H9 (cell line): ENCODE measurements at regions not wholly inside any gene's neighbourhood (a gene's known extent, or its start where the extent isn't known, plus 50 kb on each side); places are given as distances from the start of the nearest gene placed in this dataset.

Source experiments
- DNase-seq: peaks from one replicate; pipeline ENCODE4 v3.0.0-alpha.2; 2017
- H2AFZ ChIP-seq: one replicate; pipeline ENCODE4 v1.6.1; 2013; ENCODE audit warnings: mild to moderate bottlenecking, low read length, control low read depth, moderate library complexity
- H2AK5ac ChIP-seq: 2 replicates; pipeline ENCODE4 v1.6.1; 2013; ENCODE audit warnings: low read length, control low read depth, mixed read lengths; ENCODE audit not compliant: insufficient read length
- H2BK120ac ChIP-seq: one replicate; pipeline ENCODE4 v1.6.1; 2013; ENCODE audit warnings: low read depth, mild to moderate bottlenecking, low read length, control low read depth, inconsistent platforms; ENCODE audit not compliant: poor library complexity, severe bottlenecking
- H2BK12ac ChIP-seq: 2 replicates; pipeline ENCODE4 v1.6.1; 2013; ENCODE audit warnings: low read length, control low read depth, mixed read lengths, low read depth; ENCODE audit not compliant: insufficient read length
- H2BK15ac ChIP-seq: 2 replicates; pipeline ENCODE4 v1.6.1; 2013; ENCODE audit warnings: low read depth, low read length, control low read depth
- H2BK20ac ChIP-seq: one replicate; pipeline ENCODE4 v1.6.1; 2013; ENCODE audit warnings: low read depth, mild to moderate bottlenecking, low read length, control low read depth, inconsistent platforms; ENCODE audit not compliant: poor library complexity, severe bottlenecking
- H2BK5ac ChIP-seq: 2 replicates; pipeline ENCODE4 v1.6.1; 2013; ENCODE audit warnings: low read length, control low read depth, mixed read lengths; ENCODE audit not compliant: insufficient read length
- H3K14ac ChIP-seq: 2 replicates; pipeline ENCODE4 v1.6.1; 2013; ENCODE audit warnings: low read length, control low read depth; ENCODE audit not compliant: insufficient read depth
- H3K18ac ChIP-seq: 2 replicates; pipeline ENCODE4 v1.6.1; 2013; ENCODE audit warnings: low read depth, mild to moderate bottlenecking, mixed read lengths, low read length, control low read depth; ENCODE audit not compliant: insufficient read length
- H3K23ac ChIP-seq: 2 replicates; pipeline ENCODE4 v1.6.1; 2013; ENCODE audit warnings: low read length, control low read depth, mixed read lengths, low read depth; ENCODE audit not compliant: insufficient read length
- H3K23me2 ChIP-seq: 2 replicates; pipeline ENCODE4 v1.6.1; 2013; ENCODE audit warnings: low read depth, mild to moderate bottlenecking, mixed read lengths, low read length, control low read depth; ENCODE audit not compliant: insufficient read length, poor library complexity, severe bottlenecking
- H3K27ac ChIP-seq: 2 replicates; pipeline ENCODE4 v1.5.1; 2013; ENCODE audit warnings: low read length, control low read depth, mixed read lengths, low read depth; ENCODE audit not compliant: insufficient read length
- H3K27me3 ChIP-seq: 2 replicates; pipeline ENCODE4 v1.6.1; 2013; ENCODE audit warnings: low read length, control low read depth, inconsistent platforms; ENCODE audit not compliant: insufficient read depth
- H3K4ac ChIP-seq: 2 replicates; pipeline ENCODE4 v1.6.1; 2013; ENCODE audit warnings: low read depth, mild to moderate bottlenecking, control low read depth, inconsistent platforms, low read length, moderate library complexity
- H3K4me1 ChIP-seq: 2 replicates; pipeline ENCODE4 v1.6.1; 2013; ENCODE audit warnings: low read length, control low read depth, inconsistent platforms; ENCODE audit not compliant: insufficient read depth
- H3K4me2 ChIP-seq: 2 replicates; pipeline ENCODE4 v1.6.1; 2013; ENCODE audit warnings: low read length, control low read depth, mixed read lengths; ENCODE audit not compliant: insufficient read length, insufficient read depth
- H3K56ac ChIP-seq: 2 replicates; pipeline ENCODE4 v1.6.1; 2013; ENCODE audit warnings: low read depth, mild to moderate bottlenecking, mixed read lengths, low read length, control low read depth; ENCODE audit not compliant: insufficient read length
- H3K79me1 ChIP-seq: 2 replicates; pipeline ENCODE4 v1.6.1; 2013; ENCODE audit warnings: low read depth, mild to moderate bottlenecking, moderate library complexity, low read length, control low read depth, inconsistent platforms; ENCODE audit not compliant: insufficient read depth, poor library complexity, severe bottlenecking
- H3K79me2 ChIP-seq: 2 replicates; pipeline ENCODE4 v1.6.1; 2013; ENCODE audit warnings: low read length, control low read depth, inconsistent platforms; ENCODE audit not compliant: insufficient read depth
- H3K9ac ChIP-seq: 2 replicates; pipeline ENCODE4 v1.6.1; 2013; ENCODE audit warnings: low read length, control low read depth, mixed read lengths; ENCODE audit not compliant: insufficient read length; ENCODE audit errors: extremely low read depth
- H3K9me3 ChIP-seq: one replicate; pipeline ENCODE4 v1.6.1; 2013; ENCODE audit warnings: low read depth, low read length, inconsistent platforms; ENCODE audit not compliant: control insufficient read depth
- H3T11ph ChIP-seq: one replicate; pipeline ENCODE4 v1.6.1; 2013; ENCODE audit warnings: mild to moderate bottlenecking, low read length, control low read depth, inconsistent platforms
- H4K20me1 ChIP-seq: one replicate; pipeline ENCODE4 v1.6.1; 2013; ENCODE audit not compliant: control insufficient read depth, insufficient read length, insufficient read depth
- H4K5ac ChIP-seq: 2 replicates; pipeline ENCODE4 v1.6.1; 2013; ENCODE audit warnings: low read depth, mild to moderate bottlenecking, mixed read lengths, low read length, control low read depth; ENCODE audit not compliant: insufficient read length
- H4K8ac ChIP-seq: replicated peaks from 2 replicates; pipeline ENCODE4 v1.6.1; 2013; ENCODE audit warnings: low read length, control low read depth, mixed read lengths, low read depth; ENCODE audit not compliant: insufficient read length
- H4K91ac ChIP-seq: 2 replicates; pipeline ENCODE4 v1.6.1; 2013; ENCODE audit warnings: low read depth, mild to moderate bottlenecking, moderate library complexity, mixed read lengths, low read length, control low read depth; ENCODE audit not compliant: insufficient read length
- H3K27ac Mint-ChIP-seq, 3 experiments: 2 replicates in 2 of 3; 3 replicates in 1 of 3; pipeline ENCODE4 v1.8.0; 2020 to 2021; ENCODE audit warnings: mixed read lengths in 3 of 3, mild to moderate bottlenecking in 1 of 3, moderate library complexity in 1 of 3
- H3K27me3 Mint-ChIP-seq: 2 replicates; pipeline ENCODE4 v1.8.0; 2021; ENCODE audit warnings: low read depth, mild to moderate bottlenecking, moderate library complexity, mixed read lengths
- H3K36me3 Mint-ChIP-seq, 3 experiments: 2 replicates in 2 of 3; 3 replicates in 1 of 3; pipeline ENCODE4 v1.8.0; 2020 to 2021; ENCODE audit warnings: low read depth in 3 of 3, mixed read lengths in 3 of 3; ENCODE audit not compliant: insufficient read depth in 1 of 3
- H3K4me1 Mint-ChIP-seq, 2 experiments: 2 replicates each; pipeline ENCODE4 v1.8.0; 2020; ENCODE audit warnings: mixed read lengths in 2 of 2
- H3K4me3 Mint-ChIP-seq, 2 experiments: 2 replicates in 1 of 2; 3 replicates in 1 of 2; pipeline ENCODE4 v1.8.0; 2020 to 2021; ENCODE audit warnings: mild to moderate bottlenecking in 2 of 2, mixed read lengths in 2 of 2, moderate library complexity in 1 of 2
- H3K9me3 Mint-ChIP-seq, 2 experiments: 2 replicates in 1 of 2; 3 replicates in 1 of 2; pipeline ENCODE4 v1.8.0; 2020; ENCODE audit warnings: mild to moderate bottlenecking in 2 of 2, mixed read lengths in 2 of 2, moderate library complexity in 1 of 2
- WGBS: extraction: QIAGEN DNeasy Blood & Tissue Kit; methylation state at CpG from one replicate; pipeline ENCODE4 v1.1.7; 2013; ENCODE audit warnings: missing lambda C conversion rate, low lambda C conversion rate, mixed read lengths; ENCODE audit not compliant: insufficient read length; ENCODE audit errors: extremely low coverage; 5-methylcytosine and 5-hydroxymethylcytosine counted together
- TF ChIP-seq, protein P1 (sequence below): fragments of 200-600 bp; sonication (generic); conservative IDR thresholded peaks from 3 replicates; pipeline ENCODE4 v1.8.0; 2021; ENCODE audit warnings: antibody characterized with exemption, mild to moderate bottlenecking

GRCh38 chr4:97139791-97140190 is 1003.5 kb downstream of the STPG2 start:
- H3K27ac ChIP-seq = no peak overlapping the region
- H3K23ac ChIP-seq = no peak overlapping the region
- H3K23me2 ChIP-seq = no peaks in the 10 kb centered on the region
- no peak overlapping the region for H2BK15ac ChIP-seq
- H3K36me3 Mint-ChIP-seq = peaks cover 34 to 55% (median 53%) of the 10 kb centered on the region in 3 experiments
- H4K5ac ChIP-seq = no peak overlapping the region
- WGBS = no CpG with 5 or more reads among the region's 4 CpGs
- H2AFZ ChIP-seq = no peak overlapping the region
- H3K56ac ChIP-seq = no peak overlapping the region
- H4K91ac ChIP-seq = no peak overlapping the region
- no peak overlapping the region for H3K9ac ChIP-seq
- peak overlapping the region in 1 of 3 experiments; percentile 69; a peak in 2 of 7 replicates for H3K27ac Mint-ChIP-seq
- no peak overlapping the region for H2BK5ac ChIP-seq
- TF ChIP-seq, protein P1, sequence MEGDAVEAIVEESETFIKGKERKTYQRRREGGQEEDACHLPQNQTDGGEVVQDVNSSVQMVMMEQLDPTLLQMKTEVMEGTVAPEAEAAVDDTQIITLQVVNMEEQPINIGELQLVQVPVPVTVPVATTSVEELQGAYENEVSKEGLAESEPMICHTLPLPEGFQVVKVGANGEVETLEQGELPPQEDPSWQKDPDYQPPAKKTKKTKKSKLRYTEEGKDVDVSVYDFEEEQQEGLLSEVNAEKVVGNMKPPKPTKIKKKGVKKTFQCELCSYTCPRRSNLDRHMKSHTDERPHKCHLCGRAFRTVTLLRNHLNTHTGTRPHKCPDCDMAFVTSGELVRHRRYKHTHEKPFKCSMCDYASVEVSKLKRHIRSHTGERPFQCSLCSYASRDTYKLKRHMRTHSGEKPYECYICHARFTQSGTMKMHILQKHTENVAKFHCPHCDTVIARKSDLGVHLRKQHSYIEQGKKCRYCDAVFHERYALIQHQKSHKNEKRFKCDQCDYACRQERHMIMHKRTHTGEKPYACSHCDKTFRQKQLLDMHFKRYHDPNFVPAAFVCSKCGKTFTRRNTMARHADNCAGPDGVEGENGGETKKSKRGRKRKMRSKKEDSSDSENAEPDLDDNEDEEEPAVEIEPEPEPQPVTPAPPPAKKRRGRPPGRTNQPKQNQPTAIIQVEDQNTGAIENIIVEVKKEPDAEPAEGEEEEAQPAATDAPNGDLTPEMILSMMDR = no peak
- H3K9me3 ChIP-seq = peaks cover 6% of the 10 kb centered on the region
- DNase-seq = no peak
- no peak overlapping the region for H2BK120ac ChIP-seq
- no peak overlapping the region for H2BK12ac ChIP-seq
- no peaks in the 10 kb centered on the region for H4K20me1 ChIP-seq
- H2BK20ac ChIP-seq = no peak overlapping the region
- no peaks in the 10 kb centered on the region for H3K79me1 ChIP-seq
- H3K27me3 Mint-ChIP-seq = no peaks in the 10 kb centered on the region; the same call in 1 of the 2 replicates
- H3K4ac ChIP-seq = no peak overlapping the region
- H3T11ph ChIP-seq = no peak overlapping the region
- peaks cover 45 to 56% of the 10 kb centered on the region in 2 experiments for H3K9me3 Mint-ChIP-seq
- peaks cover 24 to 38% of the 10 kb centered on the region in 2 experiments for H3K4me1 Mint-ChIP-seq
- no peaks in the 10 kb centered on the region for H3K27me3 ChIP-seq
- H3K4me1 ChIP-seq = no peaks in the 10 kb centered on the region
- H2AK5ac ChIP-seq = no peak overlapping the region
- H3K79me2 ChIP-seq = no peaks in the 10 kb centered on the region
- H4K8ac ChIP-seq = no peak overlapping the region
- no peak overlapping the region for H3K14ac ChIP-seq
- H3K4me3 Mint-ChIP-seq = no peak overlapping the region
- H3K4me2 ChIP-seq = no peak overlapping the region
- no peak overlapping the region for H3K18ac ChIP-seq
